Spinal cord (tissue), 9 donors: ENCODE measurements at regions not wholly inside any gene's neighbourhood (a gene's known extent, or its start where the extent isn't known, plus 50 kb on each side); places are given as distances from the start of the nearest gene placed in this dataset.
"Not testable (repeated sequence)": the region's sequence is repeated elsewhere in the genome, so short reads cannot be mapped to it uniquely, and the experiment has no call there.

Experiments used
- DNase-seq, 6 donors: peaks; one replicate each; pipeline versions ENCODE4 v3.0.0 to v3.0.0-alpha.2; 2013 to 2015; ENCODE audit warnings: low spot score in 6 of 6, low read depth in 4 of 6
- H3K27ac ChIP-seq: one replicate; pipeline ENCODE4 v1.5.1; 2013; ENCODE audit warnings: low read depth, low read length, control low read depth
- H3K27me3 ChIP-seq: one replicate; pipeline ENCODE4 v1.6.1; 2013; ENCODE audit warnings: low read length; ENCODE audit not compliant: control insufficient read depth, insufficient read depth
- H3K36me3 ChIP-seq: one replicate; pipeline ENCODE4 v1.6.1; 2013; ENCODE audit warnings: low read length; ENCODE audit not compliant: control insufficient read depth, insufficient read depth
- H3K4me1 ChIP-seq: one replicate; pipeline ENCODE4 v1.6.1; 2013; ENCODE audit warnings: low read length; ENCODE audit not compliant: control insufficient read depth, insufficient read depth
- H3K4me3 ChIP-seq: one replicate; pipeline ENCODE4 v1.5.1; 2013; ENCODE audit warnings: low read depth, low read length, control low read depth
- H3K9me3 ChIP-seq: one replicate; pipeline ENCODE4 v1.6.1; 2013; ENCODE audit warnings: low read length; ENCODE audit not compliant: control insufficient read depth, insufficient read depth
- WGBS: methylation state at CpG from one replicate; pipeline ENCODE4 v1.1.5; 2013; ENCODE audit warnings: missing lambda C conversion rate; ENCODE audit not compliant: insufficient coverage; 5-methylcytosine and 5-hydroxymethylcytosine counted together
- donor health status: healthy.

GRCh38 chr6:103812970-103813369 is 1046.7 kb downstream of the HACE1 start:
- H3K4me1 ChIP-seq, result no peaks in the 10 kb centered on the region
- no peak overlapping the region for H3K4me3 ChIP-seq
- no peaks in the 10 kb centered on the region for H3K9me3 ChIP-seq
- no peaks in the 10 kb centered on the region for H3K27me3 ChIP-seq
- H3K27ac ChIP-seq, result no peak overlapping the region
- no peaks in the 10 kb centered on the region for H3K36me3 ChIP-seq
- DNase-seq, result no peak

- not testable (repeated sequence) for H3K27me3 ChIP-seq, H3K27ac ChIP-seq, H3K36me3 ChIP-seq, H3K4me1 ChIP-seq, H3K9me3 ChIP-seq, DNase-seq, H3K4me3 ChIP-seq
- 88% methylated on average over 10 of the region's 11 CpGs for WGBS
These were observed 1057.7 kb downstream of the HACE1 start for GRCh38 chr6:103801901-103802479.

- 75% methylated on average over 2 of the region's 5 CpGs for WGBS
- no peaks in the 10 kb centered on the region for H3K4me1 ChIP-seq
- H3K27ac ChIP-seq, result no peak overlapping the region
- H3K9me3 ChIP-seq, result no peaks in the 10 kb centered on the region
- peak in 2 of 6 donors; percentile 46 to 53 for DNase-seq
- H3K27me3 ChIP-seq, result no peaks in the 10 kb centered on the region
- H3K4me3 ChIP-seq, result no peak overlapping the region
- H3K36me3 ChIP-seq, result no peaks in the 10 kb centered on the region
These were observed 1059.6 kb downstream of the HACE1 start for GRCh38 chr6:103799971-103800670.

DNA sequence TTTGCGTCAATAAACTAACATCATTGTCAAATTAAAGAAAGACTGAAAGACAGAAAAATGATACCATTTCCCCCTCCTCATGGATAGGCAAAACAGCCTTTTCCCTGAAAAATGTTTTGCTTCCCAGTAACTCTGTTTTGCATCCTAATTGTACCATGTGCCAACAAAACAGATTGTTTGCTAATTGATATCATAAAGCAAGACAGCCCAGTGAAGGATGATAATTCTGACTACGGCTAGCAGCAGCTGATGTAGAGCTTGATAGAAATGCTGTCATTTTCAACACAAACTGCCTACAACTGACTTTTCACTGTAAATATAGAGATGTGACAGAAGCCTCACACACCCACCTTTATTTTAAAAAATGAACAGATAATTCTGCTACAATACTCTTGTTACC is 1061.6 kb downstream of the HACE1 start:
- H3K27ac ChIP-seq, result no peak overlapping the region
- WGBS, result no CpG with 5 or more reads among the region's 2 CpGs

DNA sequence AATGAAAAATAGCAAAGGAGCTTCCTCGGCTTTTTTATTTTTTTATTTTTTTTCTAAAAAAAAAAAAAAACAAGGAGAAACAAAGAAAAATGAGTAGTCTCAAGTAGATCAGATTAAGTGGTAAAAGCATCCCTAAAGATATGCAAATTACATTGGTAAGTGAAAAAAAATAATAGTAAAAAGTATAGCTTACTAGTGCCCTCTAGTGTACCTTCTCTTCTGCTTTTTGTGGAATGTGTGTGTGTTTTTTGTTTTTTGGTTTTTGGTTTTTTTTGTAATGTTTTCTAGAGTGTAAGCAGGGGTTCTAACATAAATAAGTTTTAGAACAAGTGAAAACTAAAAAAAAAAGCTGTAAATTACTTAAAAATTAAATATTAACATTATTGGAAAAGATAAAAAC is 1062.0 kb downstream of the HACE1 start:
- Histone ChIP-seq H3K36me3 (no peaks in the 10 kb centered on the region), H3K9me3 (no peaks in the 10 kb centered on the region), H3K4me1 (no peaks in the 10 kb centered on the region), H3K27me3 (no peaks in the 10 kb centered on the region), H3K4me3 (no peak overlapping the region), H3K27ac (no peak overlapping the region)
- WGBS, result no CpG with 5 or more reads among the region's 1 CpG
- DNase-seq, result peak in 4 of 6 donors; percentile 23 to 89 (median 44)

More for the DNA sequence above, 1061.6 kb downstream of the HACE1 start:
- Histone ChIP-seq H3K9me3 (no peaks in the 10 kb centered on the region), H3K27me3 (no peaks in the 10 kb centered on the region), H3K36me3 (no peaks in the 10 kb centered on the region), H3K4me1 (no peaks in the 10 kb centered on the region), H3K4me3 (no peak overlapping the region)
- peak in 2 of 6 donors; percentile 60 to 70 for DNase-seq

DNA sequence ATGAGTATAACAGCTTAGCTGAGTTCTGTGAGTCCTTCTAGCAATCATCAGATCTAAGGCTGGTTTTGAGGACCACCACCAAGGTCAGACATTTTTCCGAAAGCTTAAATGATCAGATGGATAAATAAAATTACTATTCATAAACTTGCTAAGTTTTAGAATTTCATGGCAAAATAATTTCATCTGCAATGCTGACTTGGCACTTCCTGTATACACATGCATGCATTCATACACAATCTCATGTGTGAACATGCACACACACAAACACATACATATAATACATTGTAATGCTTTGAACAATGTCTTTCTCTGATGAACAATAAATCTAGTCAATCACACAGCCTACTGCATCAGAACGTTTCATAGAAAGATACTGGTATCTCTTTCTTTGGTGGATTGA is 1068.3 kb downstream of the HACE1 start:
- no peak for DNase-seq
- Histone ChIP-seq H3K4me3 (no peak overlapping the region), H3K9me3 (no peaks in the 10 kb centered on the region), H3K27me3 (no peaks in the 10 kb centered on the region), H3K27ac (no peak overlapping the region), H3K4me1 (no peaks in the 10 kb centered on the region), H3K36me3 (no peaks in the 10 kb centered on the region)
- no CpG with 5 or more reads among the region's 2 CpGs for WGBS

- no peak overlapping the region for H3K4me3 ChIP-seq
- no peak for DNase-seq
- H3K27ac ChIP-seq, result no peak overlapping the region
- H3K9me3 ChIP-seq, result no peaks in the 10 kb centered on the region
- no peaks in the 10 kb centered on the region for H3K36me3 ChIP-seq
- no CpG with 5 or more reads among the region's 2 CpGs for WGBS
- H3K4me1 ChIP-seq, result no peaks in the 10 kb centered on the region
- H3K27me3 ChIP-seq, result no peaks in the 10 kb centered on the region
These were observed 1075.6 kb downstream of the HACE1 start for GRCh38 chr6:103784117-103784516.

GRCh38 chr6:103783329-103783728 is 1076.4 kb downstream of the HACE1 start:
- Histone ChIP-seq H3K27me3 (no peaks in the 10 kb centered on the region), H3K27ac (no peak overlapping the region), H3K9me3 (no peaks in the 10 kb centered on the region), H3K36me3 (no peaks in the 10 kb centered on the region), H3K4me1 (no peaks in the 10 kb centered on the region), H3K4me3 (no peak overlapping the region)
- WGBS, result 25% methylated on average over 1 of the region's 4 CpGs
- DNase-seq, result peak in 3 of 6 donors; percentile 19 to 81 (median 25)

GRCh38 chr6:103769431-103769830 is 1090.3 kb downstream of the HACE1 start:
- Histone ChIP-seq H3K4me3 (no peak overlapping the region), H3K9me3 (no peaks in the 10 kb centered on the region), H3K4me1 (no peaks in the 10 kb centered on the region), H3K27me3 (no peaks in the 10 kb centered on the region), H3K36me3 (no peaks in the 10 kb centered on the region), H3K27ac (no peak overlapping the region)
- DNase-seq, result no peak
- WGBS, result 91% methylated on average over 1 of the region's 1 CpG

DNA sequence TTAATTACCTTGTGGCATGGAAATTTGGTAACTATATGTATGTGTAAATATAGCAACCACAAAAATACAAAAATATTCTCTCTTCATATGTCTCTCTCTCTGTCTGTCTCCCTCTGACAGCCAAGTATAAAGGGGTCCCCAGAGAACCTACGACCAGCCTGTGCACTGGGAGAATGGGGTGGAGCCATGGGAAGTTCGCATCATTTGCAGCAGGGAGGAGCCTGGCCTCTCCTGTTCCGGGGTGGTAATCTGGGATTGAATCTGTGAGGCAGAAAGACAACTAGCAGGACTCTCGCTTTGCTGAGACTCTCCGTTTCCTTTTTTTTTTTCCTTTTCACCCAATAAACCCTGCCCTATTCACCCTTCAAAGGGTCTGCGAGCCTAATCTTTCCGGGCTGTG is 1109.1 kb downstream of the HACE1 start:
- no peak for DNase-seq
- H3K27ac ChIP-seq, result no peak overlapping the region
- no peak overlapping the region for H3K4me3 ChIP-seq
- no peaks in the 10 kb centered on the region for H3K9me3 ChIP-seq
- no peaks in the 10 kb centered on the region for H3K4me1 ChIP-seq
- 56% methylated on average over 6 of the region's 7 CpGs for WGBS
- H3K27me3 ChIP-seq, result no peaks in the 10 kb centered on the region
- no peaks in the 10 kb centered on the region for H3K36me3 ChIP-seq
